HEK293T (cell line): ENCODE measurements at regions not wholly inside any gene's neighbourhood (a gene's known extent, or its start where the extent isn't known, plus 50 kb on each side); places are given as distances from the start of the nearest gene placed in this dataset.
"Not testable (repeated sequence)": the region's sequence is repeated elsewhere in the genome, so short reads cannot be mapped to it uniquely, and the experiment has no call there.

Source experiments
- CTCF ChIA-PET: fragments of 350-600 bp; formaldehyde crosslinking; extraction: SDS; loops from one replicate; lab custom pipeline; 2021; ENCODE audit warnings: antibody characterized with exemption, inconsistent platforms; lab: Yijun Ruan, JAX
- POLR2A ChIA-PET: fragments of 350-600 bp; formaldehyde crosslinking; extraction: SDS; loops from one replicate; lab custom pipeline; 2020; ENCODE audit warnings: antibody characterized with exemption, inconsistent platforms; lab: Yijun Ruan, JAX
- DNase-seq: peaks from one replicate; pipeline ENCODE4 v3.0.0; 2012; ENCODE audit warnings: mixed read lengths; ENCODE audit errors: extremely low spot score
- ARNT ChIP-seq: fragments of 450-650 bp; IDR thresholded peaks from 2 replicates; pipeline ENCODE4 v1.6.1; 2017; ENCODE audit warnings: mild to moderate bottlenecking
- ELF4 ChIP-seq: fragments of 450-650 bp; IDR thresholded peaks from 2 replicates; pipeline ENCODE4 v1.6.1; 2017; ENCODE audit warnings: antibody characterized with exemption
- FOXA1 ChIP-seq: fragments of 450-650 bp; IDR thresholded peaks from 2 replicates; pipeline ENCODE4 v1.6.1; 2016; ENCODE audit warnings: mild to moderate bottlenecking
- HDGF ChIP-seq: fragments of 450-650 bp; IDR thresholded peaks from 2 replicates; pipeline ENCODE4 v1.6.1; 2017; ENCODE audit warnings: antibody characterized with exemption, borderline replicate concordance
- NFRKB ChIP-seq: fragments of 450-650 bp; IDR thresholded peaks from 2 replicates; pipeline ENCODE4 v1.6.1; 2016; ENCODE audit warnings: mild to moderate bottlenecking, moderate library complexity
- SUZ12 ChIP-seq: fragments of 450-650 bp; IDR thresholded peaks from 2 replicates; pipeline ENCODE4 v1.6.1; 2016; ENCODE audit warnings: mild to moderate bottlenecking
- TARDBP ChIP-seq: fragments of 450-650 bp; IDR thresholded peaks from 2 replicates; pipeline ENCODE4 v1.6.1; 2016

DNA sequence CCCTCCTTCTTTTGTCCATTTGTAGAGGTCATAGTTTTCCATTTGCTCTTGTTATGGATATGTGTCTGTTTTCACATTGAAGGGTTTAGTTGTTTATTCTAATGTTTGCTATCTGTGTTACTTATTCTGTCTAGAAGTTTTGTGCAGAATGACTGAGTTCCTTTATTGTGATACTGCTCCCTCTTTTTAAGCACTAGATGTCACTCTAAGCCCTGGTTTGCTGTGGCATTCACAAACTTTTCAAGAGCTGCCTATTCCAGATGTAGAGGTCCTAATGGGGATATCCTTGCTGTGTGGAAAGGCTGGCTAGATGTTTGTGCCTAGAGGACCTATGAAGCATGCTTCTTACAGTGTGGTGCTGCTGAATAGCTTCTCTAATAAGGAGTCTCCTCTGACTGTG, 338.6 kb downstream of the SPIN4 start:
- no peak for DNase-seq
- POLR2A ChIA-PET: no interaction called here
- CTCF ChIA-PET: no interaction called here
- no peak for TF ChIP-seq SUZ12
- no peak for TF ChIP-seq ARNT
- no peak for TF ChIP-seq HDGF
- no peak for TF ChIP-seq NFRKB
- TF ChIP-seq TARDBP: no peak
- TF ChIP-seq ELF4: no peak
- no peak for TF ChIP-seq FOXA1

DNA sequence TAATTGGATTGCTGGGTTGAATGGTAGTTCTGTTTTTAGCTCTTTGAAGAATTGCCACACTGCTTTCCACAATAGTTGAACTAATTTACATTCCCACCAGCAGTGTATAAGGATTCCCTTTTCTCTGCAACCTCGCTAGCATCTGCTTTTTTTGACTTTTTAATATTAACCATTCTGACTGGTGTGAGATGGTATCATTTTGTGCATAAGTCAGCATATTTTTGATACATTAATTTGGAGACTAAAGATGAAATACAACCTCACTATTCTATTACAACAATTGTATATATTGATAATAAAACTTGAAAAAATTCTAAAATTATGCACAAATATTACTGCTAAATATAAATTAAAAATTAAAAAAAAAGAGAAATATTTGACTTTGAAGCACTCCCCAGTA, 350.9 kb downstream of the SPIN4 start:
- DNase-seq, CTCF ChIA-PET, POLR2A ChIA-PET: not testable (repeated sequence)
